ENCODE measurements at regions not wholly inside any gene's neighbourhood (a gene's known extent, or its start where the extent isn't known, plus 50 kb on each side); places are given as distances from the start of the nearest gene placed in this dataset.
"Not testable (repeated sequence)": the region's sequence is repeated elsewhere in the genome, so short reads cannot be mapped to it uniquely, and the experiment has no call there.

DNA sequence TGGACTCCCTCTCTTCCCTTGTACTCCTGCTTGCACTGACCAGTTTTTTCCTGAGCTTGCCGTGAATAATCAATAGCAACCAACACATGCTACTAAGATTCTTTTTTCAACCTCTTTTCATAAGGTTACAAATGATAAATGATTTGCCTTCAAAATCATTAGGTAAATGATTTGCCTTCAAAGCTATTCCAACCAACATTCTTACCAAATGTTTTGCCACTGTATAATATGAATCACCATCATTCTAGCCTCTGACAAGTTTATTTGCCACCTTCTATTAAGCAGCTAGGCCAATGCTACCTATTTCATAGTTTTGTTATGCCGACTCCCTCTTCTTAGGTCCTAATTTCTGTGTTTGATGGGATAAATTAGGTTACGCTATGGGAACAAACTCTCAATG, 385.1 kb downstream of the DTWD2 start:
- no peak for DNase-seq

DNA sequence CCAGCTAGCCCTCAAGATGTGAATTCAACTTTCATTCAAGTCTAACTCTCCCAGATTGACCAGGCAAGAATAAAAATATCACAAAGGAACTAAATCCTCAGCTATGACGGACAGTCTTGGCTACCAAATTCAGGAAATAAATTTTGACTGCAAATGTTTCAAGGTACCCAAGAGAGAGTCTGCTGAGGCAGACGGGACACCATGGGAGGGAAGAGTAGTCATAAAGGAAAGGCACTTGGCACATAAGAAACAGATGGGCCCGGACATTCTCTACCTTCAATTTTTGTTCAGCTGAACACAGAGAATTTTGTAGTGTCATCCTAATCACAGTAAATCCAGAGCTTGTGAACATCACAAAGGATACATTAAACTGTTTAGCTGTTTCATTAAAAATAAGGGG, 390.0 kb downstream of the DTWD2 start:
- DNase-seq: no peak

- no peak for DNase-seq
These were observed 390.8 kb downstream of the DTWD2 start for GRCh38 chr5:118597543-118597942.

DNA sequence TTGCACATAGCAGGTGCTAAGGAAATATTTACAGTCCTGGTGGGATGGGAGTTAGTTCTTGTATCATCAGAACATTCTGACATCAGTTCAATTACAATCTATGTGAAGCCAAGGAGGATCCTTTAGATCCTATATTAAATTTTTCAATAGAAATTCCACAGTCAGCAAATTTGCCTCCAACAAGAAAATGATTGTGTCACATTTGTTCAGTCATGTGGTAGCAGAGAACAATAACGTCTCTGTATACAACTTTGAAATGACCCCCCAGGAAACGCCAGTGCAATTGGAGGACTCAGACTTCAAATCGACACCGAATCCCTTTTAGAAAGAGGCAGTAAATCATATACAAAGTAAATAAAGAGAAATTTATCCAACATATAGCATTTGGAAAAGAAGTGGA, 392.1 kb downstream of the DTWD2 start:
- DNase-seq: no peak

DNA sequence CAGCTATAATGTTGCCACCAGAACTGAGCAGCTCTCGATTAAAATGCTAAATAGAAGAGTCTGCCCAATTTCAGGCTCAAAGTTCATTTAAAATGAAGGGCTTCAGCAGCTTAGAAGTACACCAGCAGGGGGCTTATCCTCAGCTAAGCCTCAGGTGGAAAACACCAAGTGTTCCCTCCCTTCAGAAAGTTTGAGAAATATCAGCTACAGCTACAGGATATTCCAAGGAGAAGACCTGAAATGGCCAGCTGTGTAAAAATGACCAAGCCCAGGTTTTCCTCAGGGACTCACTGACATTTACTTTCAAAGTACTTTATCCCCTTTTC, 395.4 kb downstream of the DTWD2 start:
- DNase-seq: no peak

DNA sequence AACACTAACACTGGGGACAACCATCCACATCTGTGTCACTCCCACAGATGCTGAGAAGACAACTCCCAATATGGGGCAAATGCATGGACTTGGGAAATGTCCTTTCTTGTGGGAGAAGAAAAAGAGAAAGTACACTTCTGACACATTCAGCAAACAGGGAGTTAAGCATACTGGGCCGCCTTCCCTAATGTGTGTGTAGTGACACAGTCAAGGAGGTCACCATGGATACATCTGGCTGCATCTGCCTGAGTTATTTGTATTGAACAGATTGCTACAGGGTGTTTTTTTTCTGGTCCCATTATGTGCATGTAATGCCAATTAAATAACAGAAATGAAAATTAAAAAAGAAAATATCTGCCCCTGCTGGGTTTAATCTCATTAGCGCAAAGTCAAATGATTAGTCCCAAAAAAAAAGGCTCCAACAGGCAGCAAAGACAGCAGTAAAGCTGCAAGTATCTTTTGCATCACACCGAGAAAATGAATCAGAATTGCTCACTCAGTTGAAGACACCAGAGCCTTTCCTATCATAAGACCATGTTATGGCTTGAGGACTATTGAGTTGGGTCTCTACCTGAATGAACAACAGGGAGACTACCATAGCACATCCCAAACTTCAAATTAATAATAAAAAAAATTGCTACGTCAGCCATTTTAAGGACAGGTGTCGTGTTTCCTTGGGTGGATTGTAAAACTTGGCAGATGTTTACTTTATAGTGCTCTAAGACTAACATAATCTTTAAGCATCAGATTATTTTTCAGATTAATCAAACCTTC, 395.9 kb downstream of the DTWD2 start:
- DNase-seq: no peak

DNA sequence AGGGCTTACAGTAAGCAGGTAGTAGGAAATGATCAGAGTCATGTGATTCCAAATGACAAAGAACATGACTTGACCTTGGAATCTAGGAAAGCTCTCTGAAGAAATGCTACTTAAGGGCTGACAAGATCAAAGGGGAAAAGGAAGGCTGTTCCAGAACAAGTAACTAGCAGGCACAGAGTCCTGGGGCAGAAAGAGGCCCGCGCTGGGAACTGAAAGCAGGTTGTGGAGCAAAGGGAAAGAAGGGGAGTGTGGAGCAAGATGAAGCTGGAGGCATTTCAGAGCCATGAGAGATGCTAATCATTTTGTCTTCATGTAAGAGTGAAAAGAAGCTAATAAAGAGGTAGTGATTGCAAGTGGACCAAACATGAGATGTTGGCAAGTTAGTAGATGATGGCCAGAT, 397.5 kb downstream of the DTWD2 start:
- DNase-seq: no peak

DNA sequence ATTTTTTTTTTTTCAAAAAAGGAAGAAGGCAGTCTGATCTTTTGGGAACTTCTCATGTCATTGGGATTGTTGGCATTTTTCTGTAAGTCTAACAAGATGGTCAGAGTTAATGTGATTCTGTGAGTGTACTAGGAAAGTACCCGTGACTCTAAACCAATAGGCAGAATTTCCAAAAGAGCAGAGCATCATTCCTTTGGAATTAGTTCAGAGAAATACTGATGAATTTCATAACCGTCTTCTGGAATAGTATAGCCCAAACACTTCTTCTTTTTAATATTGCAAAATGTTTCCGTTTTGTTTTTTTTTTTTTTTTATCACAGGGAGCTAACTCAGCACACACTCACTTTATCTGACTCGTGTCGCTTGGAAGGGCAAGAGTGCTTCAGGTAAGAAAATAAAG, 407.4 kb downstream of the DTWD2 start:
- DNase-seq: no peak

DNA sequence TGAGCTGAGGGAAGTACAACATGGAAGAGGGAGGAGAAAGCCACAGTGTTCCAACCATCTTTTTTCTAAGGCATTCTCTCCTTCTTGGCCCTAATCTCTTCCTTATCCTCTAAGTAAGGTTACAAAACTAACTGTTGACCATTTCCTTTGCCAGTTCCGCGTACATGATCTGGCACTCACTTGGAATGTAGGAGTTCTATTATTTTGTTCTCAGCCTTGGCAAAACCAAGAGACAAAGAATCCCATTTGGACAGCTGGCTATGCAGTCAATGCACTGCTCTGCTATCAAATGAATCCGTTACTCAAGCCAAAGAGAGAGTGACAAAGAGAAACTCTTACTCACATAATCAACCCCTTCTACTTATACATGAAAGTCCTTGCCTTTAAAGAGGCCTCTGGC, 410.3 kb downstream of the DTWD2 start:
- no peak for DNase-seq

GRCh38 chr5:118577621-118578020, 410.7 kb downstream of the DTWD2 start:
- DNase-seq: no peak

GRCh38 chr5:118570276-118570675, 418.1 kb downstream of the DTWD2 start:
- DNase-seq: not testable (repeated sequence)

GRCh38 chr5:118569596-118569995, 418.8 kb downstream of the DTWD2 start:
- DNase-seq: not testable (repeated sequence)

DNA sequence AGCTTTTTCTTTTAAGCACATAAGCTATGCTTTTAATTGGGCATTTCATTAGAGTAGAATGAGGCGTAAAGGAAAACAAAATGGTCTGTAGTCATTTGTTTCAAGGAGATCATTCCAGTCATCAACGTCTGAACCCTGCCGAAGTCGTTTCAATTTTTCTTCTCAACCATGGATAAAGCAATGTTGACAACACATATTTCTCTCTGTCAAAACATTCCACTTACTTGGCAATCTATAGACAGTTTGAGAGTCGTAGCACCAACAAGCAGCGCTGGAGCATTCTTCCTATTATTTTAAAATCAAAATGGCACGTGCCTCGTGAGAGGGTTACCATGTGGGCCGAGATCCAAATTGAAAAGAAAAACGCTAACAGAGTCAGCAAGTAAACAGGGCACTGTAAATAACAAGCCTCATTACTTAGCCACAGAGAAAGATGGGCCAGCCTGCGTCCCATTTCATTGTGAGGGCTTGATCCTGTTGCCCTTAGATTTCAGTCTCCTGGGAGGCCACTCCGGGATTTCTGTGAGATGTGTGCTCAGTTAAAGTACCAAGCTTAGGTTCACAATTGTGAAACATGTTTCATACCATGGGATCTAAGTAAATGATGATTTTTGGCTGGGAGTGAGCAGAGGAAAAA, 422.9 kb downstream of the DTWD2 start:
- no peak for DNase-seq

GRCh38 chr5:118561971-118562370, 426.4 kb downstream of the DTWD2 start:
- no peak for DNase-seq

GRCh38 chr5:118561235-118561634, 427.1 kb downstream of the DTWD2 start:
- no peak for DNase-seq

DNA sequence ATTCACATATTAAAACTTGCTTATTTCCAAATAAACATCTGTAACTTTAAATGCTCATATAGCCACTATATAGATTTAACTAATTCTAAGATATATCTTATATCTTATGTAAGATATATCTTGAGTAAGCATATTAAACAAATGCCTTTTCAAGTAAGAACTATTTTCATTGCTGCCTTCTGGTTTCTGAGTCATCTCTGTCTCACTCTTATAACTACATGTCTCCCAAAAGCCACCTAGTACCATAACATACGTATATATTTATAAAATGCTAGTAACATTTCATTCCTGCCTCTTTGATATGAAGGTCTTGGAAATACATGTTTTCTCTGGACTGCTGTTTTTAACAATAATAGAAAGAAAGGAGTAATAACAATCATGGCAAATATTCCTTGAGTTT, 429.5 kb downstream of the DTWD2 start:
- no peak for DNase-seq

DNA sequence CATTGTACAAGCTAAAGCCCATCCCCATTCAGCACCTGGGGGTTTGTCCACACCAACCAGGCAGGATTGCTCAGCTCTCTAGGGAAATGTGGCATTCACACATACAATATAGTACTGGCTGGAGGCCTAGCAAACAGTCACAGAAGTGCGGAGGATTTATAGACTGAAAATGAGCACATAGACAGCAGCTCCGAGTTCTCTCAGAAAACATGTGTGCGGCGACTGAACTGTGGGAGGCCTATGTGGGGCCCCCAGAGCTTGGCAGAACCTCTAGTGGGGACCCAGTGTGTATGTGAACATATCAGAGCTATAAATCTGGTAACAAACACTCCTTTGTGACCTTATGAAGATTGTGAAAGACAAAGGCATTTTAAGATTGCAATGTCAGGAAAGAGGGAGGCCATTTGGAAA, 431.1 kb downstream of the DTWD2 start:
- no peak for DNase-seq

- DNase-seq: no peak
These were observed 431.6 kb downstream of the DTWD2 start for GRCh38 chr5:118556792-118557191.

DNA sequence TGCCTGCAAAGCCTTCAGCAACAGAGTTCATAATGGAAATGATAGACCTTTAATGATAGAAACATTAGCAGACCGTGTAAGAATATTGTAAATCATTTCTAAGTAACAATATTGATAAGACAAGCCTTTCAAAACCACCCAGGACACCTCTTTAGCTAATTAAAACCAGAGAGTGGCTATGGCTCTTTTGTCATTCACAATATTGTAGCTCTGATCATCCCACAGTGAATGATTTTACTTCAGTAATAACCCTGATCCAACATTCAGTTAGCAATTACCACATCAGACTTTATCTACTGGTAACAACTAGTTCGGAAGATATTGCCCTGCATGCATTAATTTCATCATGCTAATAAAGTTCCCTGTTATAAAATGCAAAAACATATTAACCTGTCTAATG, 432.6 kb downstream of the DTWD2 start:
- no peak for DNase-seq

- no peak for DNase-seq
These were observed 433.4 kb downstream of the DTWD2 start for GRCh38 chr5:118554981-118555380.

DNA sequence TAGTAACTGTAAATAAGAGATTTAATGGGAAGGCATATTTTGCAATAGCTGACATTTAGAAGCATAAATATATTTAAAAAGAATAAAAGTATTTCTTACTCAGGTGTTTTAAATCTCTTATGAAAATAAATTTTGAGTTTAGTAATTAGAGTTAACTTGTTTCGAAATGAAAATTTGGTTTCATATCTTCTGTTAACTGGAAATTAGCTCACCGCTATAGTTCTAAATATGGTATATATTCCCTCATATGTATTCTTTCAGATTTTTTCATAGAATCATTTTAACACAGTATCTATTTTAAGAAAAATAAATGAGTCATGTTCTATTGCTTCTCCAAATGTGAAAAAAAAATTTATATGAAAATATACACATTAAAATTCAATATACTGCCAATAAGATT, 434.1 kb downstream of the DTWD2 start:
- no peak for DNase-seq

GRCh38 chr5:118553662-118554061, 434.7 kb downstream of the DTWD2 start:
- DNase-seq: no peak

DNA sequence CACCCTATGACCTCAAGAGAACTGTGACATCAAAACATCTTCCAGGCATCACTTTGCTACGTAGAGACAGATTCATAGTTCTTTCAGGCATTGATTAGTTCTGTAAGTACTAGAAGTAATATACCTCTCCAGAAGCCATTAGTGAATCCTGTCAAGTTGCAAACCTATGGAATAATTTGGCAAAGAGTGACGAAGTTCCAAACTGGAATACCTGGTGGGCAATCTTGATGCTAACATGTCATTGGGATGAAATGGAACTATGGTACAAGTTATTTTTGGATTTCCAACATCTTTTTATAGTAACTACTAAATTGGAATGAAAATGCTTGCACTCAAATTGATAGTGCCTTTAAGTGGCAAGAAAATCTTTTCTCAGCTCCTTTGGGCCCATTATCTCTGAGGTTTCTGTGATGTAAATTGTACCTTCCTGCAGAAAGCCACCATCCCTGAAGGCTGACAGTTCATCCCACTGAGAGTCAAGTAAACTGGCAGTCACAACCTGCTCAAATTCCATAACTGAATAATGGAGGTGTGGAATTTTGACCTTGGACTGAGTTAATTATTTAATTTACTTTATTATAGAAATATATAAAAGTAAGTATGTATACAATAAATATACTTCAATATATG, 435.5 kb downstream of the DTWD2 start:
- no peak for DNase-seq

DNA sequence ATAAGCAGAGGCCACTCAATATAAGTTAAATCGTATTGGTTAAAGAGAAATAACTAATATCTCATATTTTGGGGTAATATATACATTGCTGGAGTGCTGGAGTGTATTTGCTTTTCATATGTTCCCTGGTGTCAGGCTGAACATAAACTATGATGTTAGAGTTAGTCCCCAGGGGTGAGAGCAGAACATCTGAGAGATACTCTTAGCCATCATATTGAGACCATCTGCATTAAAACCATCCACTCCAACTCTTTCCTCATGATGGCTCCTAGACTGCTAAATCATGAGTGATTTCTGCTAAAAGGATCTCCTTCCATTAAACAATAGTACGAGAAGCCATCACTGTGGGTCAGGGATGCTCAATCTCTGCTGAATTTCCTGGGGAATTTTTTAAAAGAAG, 436.2 kb downstream of the DTWD2 start:
- DNase-seq: no peak

GRCh38 chr5:118551716-118552115, 436.6 kb downstream of the DTWD2 start:
- no peak for DNase-seq
